DOHH2 (cell line): ENCODE measurements at regions not wholly inside any gene's neighbourhood (a gene's known extent, or its start where the extent isn't known, plus 50 kb on each side); places are given as distances from the start of the nearest gene placed in this dataset.

Source experiments
- CTCF ChIP-seq: fragments of 200-600 bp; sonication (generic); IDR thresholded peaks from one replicate; pipeline ENCODE4 v1.5.1; 2014; ENCODE audit warnings: antibody characterized with exemption, mild to moderate bottlenecking, low read depth, low read length; ENCODE audit not compliant: poor library complexity, severe bottlenecking
- EZH2phosphoT487 ChIP-seq: fragments of 200-600 bp; sonication (generic); IDR thresholded peaks from 2 replicates; pipeline ENCODE4 v1.6.1; 2017; ENCODE audit warnings: borderline replicate concordance, mild to moderate bottlenecking, antibody characterized with exemption, low read length, moderate library complexity, mixed read lengths

DNA sequence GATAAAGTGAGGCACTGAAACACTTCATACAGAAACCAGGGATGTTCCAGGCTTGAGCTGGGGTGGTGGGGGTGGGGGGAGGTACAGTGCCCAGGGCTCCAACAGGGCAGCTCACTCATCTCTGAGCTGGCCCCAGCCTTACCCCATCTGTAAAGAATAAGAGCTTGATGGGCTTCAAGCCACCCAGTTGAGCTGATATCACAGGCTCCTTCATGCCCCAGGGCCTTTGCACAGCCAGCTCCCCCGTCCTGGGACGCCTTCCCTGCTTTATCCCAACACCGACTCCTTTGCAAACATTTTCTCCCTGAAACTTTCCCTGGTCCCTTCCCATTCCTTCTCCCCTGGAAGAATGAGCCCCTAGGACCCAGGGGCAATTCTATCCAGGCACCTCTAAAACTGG lies 261.7 kb downstream of the PARN start:
- no peak for TF ChIP-seq CTCF
- TF ChIP-seq EZH2phosphoT487, result no peak
